Stimulated activated naive CD8-positive, alpha-beta T cell treated with anti-CD3 and anti-CD28 coated beads, Interleukin-15, Interleukin-2, amounts not matched to agents 100 U/mL and 50 U/mL, for 24 hours (primary cell): ENCODE measurements at regions not wholly inside any gene's neighbourhood (a gene's known extent, or its start where the extent isn't known, plus 50 kb on each side); places are given as distances from the start of the nearest gene placed in this dataset.
"Not testable (repeated sequence)": the region's sequence is repeated elsewhere in the genome, so short reads cannot be mapped to it uniquely, and the experiment has no call there.

ENCODE experiments used
- ATAC-seq: fragments of 150-1000 bp; cut with Tn5 transposase; one replicate; pipeline ENCODE4 v1.10.0; 2021
- DNase-seq: peaks from one replicate; pipeline ENCODE4 v3.0.0; 2021

DNA sequence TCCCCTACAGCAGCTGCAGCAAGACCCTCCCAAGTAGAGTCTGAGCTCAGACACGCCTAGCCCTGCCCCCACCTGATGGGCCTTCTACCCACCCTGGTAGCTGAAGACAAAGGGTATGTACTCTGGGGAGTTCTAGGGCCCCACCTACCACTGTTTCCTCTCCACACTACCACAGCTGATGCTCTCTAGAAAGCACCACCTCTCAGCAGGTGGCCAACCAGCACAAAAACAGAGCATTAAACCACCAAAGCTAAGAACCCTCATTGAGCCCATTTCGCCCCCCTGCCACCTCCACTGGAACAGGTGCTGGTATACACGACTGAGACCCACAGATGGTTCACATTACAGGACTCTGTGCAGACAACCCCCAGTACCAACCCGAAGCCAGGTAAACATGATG lies 258.9 kb downstream of the SETD4 start:
- DNase-seq: no peak
- ATAC-seq: no peak

DNA sequence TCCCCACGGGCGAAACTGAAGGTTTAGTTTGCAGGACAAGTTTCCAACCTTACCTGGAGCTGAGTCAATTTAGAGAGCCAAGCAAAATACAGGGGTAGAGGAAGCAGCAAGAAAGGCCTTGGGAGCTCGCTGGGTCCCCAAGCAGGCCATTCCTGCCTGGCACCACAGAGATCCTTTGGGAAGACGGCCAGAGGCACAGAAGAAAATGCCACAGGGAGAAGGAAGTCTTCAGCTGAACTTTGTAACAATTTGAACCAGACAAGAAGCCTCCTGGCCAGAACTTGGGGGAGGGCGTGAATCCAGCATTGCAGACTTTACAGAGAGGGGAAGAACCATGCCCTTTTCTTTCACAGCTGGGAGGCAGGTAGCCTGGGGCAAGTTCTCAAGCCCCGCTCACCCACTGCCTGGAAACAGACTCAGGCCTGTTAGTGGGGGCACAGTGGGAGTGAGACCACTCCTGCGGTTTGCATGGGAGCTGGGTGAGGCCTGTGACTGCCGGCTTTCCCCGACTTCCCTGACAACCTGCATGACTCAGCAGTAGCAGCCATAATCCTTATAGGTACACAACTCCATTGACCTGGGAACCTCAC lies 259.4 kb downstream of the SETD4 start:
- DNase-seq, ATAC-seq: not testable (repeated sequence)

DNA sequence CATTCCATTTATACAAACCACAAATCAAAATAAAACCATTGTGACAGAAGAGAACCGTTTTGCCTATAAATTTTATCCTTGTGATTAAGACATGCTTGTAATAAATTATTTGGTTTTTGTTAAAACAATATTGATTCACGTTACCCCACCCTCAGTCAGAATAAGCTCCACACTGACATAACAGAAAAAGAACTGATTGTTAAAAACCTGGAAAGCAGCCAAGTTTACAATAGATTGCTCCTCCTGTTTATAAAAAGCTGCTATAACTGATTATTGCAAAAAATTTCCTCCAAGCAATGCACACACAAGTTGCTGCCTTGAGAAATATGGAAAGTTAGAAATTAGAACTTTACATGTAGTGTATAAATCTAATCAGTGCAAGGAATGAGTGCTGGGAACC lies 263.5 kb downstream of the SETD4 start:
- no peak for ATAC-seq
- no peak for DNase-seq

DNA sequence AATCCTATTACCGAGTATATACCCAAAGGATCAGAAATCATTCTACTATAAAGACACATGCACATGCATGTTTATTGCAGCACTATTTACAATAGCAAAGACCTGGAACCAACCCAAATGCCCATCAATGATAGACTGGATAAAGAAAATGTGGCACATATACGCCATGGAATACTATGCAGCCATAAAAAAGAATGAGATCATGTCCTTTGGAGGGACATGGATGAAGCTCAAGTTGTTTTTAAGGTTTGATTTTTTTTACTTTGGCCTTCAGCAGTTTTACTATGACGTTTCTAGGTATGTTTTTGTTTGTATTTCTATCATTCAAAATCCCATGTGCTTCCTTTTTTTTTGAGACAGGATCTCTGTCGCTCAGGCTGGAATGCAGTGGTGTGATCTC lies 265.8 kb downstream of the SETD4 start:
- DNase-seq: not testable (repeated sequence)

DNA sequence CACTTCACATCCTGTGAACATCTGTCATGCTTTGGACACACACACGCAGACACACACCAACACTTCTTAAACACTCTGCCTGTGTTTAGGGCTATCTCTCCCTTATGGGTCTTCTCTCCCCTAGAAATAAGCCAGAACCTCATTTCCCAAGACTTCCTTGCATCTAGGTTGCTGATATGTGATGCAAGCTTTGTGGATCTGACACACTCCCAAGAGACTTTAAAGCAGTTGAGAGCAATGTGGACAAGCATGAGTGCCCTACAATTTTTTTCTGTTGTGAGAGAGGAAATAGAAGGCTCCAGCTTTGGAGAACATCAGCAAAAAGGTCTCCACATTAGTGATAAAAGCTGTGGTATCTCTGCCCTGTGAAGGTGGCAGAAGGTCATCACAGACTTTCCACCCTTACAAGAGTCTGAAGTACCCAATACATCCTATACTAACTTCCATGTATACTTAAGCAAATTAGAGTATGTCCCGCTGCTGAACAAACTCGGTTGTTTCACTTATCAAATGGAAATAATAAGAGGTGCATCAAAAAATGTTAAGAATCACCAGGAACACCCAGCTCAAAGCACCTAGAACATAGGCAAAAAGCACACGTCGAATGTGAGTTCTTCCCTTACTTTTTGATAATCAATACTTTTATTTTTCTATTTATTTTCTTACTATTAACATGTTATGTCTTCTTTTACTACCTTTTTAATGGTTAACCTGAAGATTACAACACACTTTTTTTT lies 267.6 kb downstream of the SETD4 start:
- no peak for DNase-seq
- no peak for ATAC-seq

More for the DNA sequence above, 265.8 kb downstream of the SETD4 start:
- ATAC-seq: not testable (repeated sequence)

DNA sequence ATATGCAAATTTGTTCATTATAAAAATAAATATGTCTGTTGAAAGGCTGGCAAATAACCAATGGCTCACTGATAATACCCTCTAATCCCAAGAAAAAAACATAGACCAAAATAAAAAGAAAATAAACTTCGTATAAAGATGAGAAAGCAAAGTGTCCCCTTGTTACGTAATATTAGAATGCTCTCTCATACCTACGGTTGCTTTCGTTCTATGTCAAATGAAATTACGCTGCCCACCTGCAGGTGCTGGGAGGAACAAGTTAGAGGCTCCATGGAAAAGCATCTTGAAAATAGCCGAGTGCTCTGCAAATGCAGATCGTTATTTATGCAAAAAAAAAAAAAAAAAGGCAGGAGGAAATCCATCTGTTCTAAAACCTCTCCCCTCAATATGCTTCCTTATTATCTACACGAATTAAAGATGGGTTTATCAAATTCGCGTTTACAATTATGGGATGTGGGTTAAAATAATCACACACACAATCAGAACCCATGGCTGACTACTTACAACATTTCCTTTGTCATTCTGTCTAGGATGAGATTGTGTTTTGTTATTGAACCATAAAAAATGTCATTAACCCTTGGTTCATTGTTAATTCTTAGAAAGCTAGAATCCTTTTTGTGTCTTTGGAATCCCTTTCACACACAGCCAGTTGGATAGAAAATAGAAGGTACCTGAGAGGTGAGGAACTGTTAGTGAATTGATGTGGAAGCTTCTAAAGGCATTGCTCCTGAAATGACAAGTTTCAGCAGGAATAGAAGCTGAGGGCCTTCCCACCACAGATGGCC lies 268.6 kb downstream of the SETD4 start:
- ATAC-seq (no peak), DNase-seq (no peak)

DNA sequence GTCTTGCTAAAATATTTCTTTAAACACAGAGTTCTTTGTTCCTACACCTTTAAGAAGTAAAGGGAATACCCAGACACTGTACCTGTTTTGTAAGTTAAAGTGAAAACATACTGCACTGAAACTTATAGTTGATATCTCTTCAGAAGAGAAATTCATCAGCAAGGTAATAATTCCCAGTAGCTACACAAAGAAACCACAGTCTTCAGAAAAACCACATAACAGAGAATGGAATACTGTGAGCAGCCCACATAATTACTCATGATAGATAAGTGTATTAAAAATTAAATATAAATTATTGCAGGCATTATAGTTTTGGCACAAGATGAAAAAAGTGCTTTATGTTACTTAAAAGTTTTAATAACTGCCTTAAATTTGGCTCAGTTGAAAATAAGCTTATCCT lies 276.6 kb downstream of the SETD4 start:
- DNase-seq (no peak), ATAC-seq (no peak)

DNA sequence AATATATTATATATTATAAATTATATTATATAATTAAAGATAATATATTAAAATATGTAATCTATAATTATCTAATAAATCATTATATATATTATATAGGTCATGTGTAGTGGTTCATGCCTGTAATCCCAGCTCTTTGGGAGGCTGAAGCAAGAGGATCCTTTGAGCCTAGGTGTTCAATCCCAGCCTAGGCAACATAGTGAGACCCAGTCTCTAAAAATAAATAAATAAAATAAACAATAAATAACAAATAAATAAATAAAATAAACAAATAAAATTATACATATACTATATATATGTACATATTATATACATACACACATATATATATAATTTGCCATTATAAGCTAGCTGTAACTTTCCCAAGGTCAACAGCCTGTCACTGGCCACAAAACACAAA lies 277.7 kb downstream of the SETD4 start:
- ATAC-seq: no peak
- no peak for DNase-seq

DNA sequence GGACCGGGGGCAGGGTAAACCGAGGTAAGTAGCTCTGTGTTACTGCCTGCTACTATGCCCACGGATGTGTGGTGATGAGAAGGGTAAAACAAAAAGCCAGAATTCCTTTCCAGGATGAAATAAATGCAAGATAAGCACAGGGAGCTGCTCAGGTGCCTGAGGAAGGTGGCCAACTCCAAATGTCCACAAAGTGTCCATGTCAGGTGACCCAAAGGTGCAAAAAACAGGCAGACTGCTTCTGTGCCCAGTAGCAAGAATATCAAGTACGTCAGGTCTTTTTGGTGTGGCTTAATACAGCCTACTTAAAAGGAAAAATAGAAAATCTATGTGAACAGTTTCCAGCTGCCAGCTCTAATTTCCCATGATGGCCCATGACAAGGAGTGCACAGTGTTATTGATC lies 279.3 kb downstream of the SETD4 start:
- ATAC-seq (no peak), DNase-seq (no peak)

DNA sequence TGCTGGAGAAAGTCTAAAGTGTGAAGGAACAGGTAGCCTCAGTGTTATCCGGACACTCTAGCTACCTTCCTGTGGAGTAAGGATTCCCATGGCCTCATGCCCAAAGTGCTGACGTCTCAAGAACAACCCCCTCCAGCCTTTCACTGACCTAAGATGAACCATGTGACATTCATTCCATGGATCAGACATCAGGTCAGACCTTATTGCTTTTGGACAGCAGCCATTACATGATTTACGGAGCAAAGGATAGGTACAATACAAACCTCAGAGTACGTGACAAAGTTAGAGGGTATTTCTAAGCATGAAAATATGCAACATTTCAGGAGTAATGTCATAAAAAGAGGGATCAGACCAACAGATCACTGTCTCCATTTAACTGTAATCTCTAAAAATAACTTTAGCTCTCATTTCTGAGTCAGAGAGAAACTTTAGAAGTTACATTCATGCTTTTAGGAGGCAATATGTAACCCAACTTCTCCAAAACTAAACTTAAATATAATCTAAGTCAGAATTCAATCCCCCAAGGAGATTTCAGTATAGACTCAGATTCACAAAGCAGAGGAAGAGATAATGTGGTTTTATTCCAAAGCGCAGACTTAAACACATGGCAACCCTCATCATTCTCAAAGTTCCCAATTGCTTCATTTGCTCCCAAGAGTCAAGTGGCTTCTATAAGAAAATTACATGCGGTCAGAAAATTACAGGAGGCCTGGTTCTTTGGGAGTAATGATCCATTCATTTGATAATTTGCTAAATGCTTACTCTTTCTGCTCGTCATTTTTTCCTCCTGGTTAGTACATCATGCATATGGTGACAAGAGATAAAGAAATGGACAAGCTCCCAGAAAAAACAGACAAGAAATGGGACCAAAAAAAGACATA lies 280.4 kb downstream of the SETD4 start:
- DNase-seq (no peak), ATAC-seq (no peak)

DNA sequence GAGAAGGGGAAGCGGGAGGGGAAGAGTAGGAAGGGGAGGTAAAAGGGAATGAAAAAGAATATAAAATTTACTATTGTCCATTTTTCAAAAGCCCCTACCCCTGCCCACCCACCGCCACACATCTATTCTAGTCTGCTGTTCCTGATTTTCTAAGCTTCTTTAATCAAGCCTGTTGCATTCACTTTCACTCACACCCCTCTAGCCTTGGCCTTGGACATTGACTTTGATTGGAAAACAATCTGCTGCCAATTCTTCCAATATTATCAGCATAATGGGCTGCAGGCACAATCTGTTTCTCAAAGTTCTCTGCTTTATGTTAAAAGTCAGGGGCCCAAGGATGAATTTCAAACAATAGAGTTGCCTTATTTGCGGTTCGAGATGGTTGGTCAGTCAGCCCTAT lies 281.2 kb downstream of the SETD4 start:
- ATAC-seq: no peak
- DNase-seq: no peak

DNA sequence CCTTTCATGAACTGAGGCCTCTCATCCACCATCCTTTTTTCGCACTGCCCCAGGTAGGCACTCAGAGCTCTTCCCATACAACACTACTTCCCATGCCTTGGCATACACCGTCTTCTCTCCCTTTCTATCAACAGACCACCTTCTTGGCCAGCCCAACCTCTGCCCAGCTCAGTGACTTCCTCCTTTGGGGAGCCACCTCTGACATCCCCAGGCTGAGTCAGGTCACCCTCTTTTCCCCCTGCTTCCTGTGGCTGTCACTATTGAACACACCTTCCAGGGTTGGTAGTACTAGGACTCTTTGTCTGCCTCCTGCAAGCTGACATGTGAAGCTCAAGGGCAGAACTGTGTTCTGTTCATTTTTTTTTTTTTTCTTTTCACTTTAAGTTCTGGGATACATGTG lies 283.2 kb downstream of the SETD4 start:
- ATAC-seq (no peak), DNase-seq (no peak)

DNA sequence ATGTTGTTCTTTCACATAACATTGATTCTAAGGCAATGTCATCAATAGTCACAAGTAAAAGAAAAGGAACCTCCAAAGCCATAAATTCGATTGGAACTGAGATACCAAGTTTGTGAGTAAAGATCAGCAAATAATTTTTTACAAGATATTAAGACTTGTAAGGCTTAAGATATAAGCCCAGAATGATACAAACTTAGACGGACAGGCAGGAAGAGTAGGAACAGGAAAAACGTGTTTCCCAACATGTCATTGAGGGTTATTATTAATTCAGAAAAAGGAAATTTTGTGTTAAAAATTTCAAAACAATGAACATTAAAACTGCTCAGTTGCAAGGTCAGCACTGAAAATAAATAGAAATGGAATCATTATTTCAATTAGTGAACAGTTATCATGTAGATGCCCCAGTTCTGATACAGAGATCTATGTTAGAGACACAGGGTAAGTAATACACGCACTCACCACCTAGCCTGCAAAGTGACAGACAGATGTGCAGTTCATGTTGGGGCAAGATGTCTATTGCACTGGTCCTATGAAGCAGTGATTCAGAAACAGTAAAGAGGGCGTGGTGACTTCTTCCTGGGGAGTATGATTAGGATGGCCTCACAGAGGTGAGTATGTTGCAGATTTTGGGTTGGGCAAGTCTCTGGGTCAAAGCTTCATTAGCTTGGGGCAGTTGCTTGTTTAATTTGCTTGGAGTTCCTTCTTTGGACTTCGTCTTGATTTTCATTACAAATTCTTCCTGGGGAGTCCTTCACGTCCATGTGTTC lies 284.4 kb downstream of the SETD4 start:
- DNase-seq (no peak), ATAC-seq (no peak)

DNA sequence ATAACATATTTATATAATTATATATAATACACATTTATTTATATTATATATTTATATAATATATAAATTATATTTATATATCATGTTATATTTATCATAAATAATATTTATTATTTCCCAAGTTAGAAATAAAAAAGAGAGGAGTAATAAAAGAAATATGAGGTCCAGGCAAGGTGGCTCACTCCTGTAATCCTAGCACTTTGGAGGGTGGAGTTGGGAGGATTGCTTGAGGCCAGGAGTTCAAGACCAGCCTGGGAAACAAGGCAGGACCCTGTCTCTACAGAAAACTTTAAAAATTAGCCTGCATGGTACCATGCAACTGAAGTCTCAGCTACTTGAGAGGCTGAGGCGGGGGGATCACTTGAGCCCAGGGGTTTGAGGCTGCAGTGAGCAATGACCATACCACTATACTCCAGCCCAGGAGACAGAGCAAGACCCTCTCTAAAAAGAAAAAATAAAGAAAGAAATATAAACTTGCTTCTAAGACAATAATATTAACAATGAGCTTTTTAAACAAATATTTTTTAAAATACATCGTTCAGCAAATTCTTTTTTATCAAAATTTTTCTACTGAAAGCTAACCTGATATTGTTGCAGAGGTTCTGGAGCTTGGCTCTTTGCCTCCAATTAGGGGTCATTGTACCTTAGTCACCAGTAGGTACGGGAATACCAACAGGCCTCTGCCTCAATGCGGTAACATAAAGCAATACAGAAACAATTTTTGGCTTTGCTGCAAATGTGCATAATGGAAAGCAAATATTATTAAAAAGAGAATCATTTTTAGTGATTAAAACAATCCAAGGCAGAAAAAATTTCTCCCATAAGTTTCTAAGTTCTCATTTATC lies 290.0 kb downstream of the SETD4 start:
- DNase-seq (no peak), ATAC-seq (no peak)

DNA sequence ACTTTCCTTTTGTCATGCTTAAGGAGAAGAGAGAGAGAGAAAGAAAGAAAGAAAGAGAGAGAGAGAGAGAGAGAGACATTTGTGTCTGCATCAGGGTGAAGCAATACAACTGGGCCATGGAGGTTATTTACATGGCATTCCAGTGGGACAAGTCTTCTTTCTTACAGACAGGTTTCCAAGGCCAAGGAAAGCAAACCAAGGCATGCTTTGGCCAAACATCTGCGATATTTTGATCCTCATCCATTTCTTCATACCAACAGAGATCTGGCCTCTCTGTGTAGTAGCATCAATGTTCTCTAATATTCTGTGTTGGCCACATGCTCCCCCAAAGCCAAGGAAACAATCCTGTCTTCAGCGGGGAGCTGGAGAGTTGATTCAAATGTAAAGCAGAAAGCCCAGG lies 292.1 kb downstream of the SETD4 start:
- ATAC-seq (no peak), DNase-seq (no peak)

DNA sequence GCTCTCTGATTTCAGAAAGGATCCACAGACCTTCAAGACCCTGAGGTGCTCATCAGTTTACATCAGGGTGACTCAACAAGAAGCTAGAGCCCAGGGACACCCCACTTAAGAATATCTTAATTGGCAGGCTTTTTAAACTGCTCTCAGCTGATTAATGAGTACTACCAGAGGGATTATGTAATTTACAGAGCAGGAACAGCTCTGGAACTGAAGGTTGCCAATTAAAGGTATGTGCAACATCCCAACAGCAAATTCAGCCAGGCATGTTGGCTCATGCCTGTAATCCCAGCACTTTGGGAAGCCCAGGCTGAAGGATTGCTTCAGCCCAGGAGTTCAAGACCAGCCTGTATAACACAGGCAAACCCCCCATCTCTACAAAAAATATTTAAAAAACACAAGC lies 295.7 kb downstream of the SETD4 start:
- no peak for ATAC-seq
- DNase-seq: no peak

DNA sequence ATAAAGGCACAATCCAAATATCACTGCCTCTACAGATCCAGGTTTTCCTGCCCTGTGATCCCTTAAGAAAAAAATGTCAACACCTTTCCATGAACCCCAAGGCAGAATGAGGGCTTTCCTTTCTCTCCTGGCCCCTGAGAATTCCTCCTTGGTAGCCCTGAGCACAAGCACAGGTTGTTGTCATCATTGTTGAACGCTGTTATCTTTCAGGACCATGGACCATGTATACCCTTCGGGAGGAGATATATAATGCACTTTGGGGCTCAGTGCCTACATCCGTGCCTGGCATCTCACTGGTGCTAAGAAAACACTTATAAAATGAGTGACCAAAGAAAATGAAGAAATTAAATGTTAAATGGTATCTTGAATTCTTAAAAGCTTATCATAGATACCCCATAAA lies 296.2 kb downstream of the SETD4 start:
- DNase-seq (no peak), ATAC-seq (no peak)

DNA sequence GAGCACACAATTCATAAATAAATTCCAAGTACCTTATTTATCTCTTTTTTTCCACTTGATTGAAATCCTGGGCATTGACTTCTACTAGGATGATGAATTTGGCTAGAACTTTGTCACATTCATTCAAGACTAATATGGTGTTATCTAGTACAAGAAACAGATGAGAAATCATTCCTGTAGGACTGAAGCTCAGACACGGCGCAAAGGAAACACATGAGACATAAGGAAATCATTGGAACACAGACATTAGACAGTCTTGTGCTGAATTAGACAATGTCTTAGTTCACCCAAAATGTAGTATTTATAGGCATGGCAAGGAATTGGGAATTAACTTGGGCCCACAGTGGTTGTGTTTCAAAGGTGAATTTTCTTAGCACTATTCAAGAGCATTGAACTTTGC lies 305.7 kb downstream of the SETD4 start:
- DNase-seq (no peak), ATAC-seq (no peak)

DNA sequence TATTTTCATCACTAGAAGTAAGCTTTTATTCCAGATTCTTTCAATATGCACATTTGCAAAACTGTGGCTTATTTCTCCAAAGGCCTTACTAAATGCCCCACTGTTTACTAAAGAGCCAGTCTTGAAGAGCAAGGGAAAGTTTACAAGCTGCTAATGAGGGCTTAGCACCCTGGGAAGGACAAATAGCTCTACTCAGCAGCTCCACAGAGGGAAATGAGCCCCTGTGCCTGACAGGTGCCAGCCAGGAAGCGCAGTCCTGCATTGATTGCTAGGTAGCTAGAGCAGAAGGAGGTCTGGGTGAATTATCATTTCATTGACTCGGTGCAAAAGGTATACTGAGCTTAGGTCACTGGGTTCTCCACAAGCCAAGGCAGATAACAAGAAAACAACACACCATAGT lies 307.0 kb downstream of the SETD4 start:
- DNase-seq: no peak
- no peak for ATAC-seq

DNA sequence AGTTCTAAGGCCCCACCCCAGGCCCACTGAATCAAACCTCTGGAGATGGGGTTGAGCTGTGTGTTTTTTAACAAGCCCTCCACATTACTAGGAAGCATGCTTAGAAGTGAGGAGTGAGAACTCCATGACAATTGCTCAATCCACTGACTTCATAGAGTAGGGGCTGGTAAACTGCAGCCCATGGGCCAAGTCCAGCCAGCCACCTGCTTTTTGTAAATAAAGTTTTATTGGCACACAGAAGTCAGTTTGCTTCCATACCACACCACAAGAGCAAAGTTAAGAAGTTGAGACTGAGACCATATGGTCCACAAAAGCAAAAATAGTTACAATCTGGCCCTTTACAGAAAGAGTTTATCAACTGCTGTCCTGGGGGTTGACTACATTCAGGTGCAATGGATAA lies 309.2 kb downstream of the SETD4 start:
- no peak for ATAC-seq

DNA sequence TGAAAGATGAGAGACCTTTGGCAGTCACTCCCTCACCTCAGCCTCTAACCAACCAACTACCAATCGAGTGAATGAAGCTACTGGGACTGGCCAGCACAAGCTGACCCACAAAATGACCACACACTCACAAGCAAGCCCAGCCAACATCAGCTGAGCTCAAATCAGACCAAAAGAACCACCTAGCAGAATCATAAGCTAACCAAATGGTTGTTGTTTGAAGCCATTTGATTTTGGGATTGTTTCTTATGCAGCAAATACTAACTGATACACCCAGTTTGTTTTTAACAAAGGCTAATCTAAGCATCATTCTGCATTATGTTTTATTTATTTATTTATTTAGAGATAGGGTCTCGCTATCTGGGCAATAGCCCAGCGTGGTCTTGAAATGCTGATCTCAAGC lies 310.4 kb downstream of the SETD4 start:
- ATAC-seq (no peak), DNase-seq (no peak)

More for the DNA sequence above, 309.2 kb downstream of the SETD4 start:
- no peak for DNase-seq
